IMR-90 (cell line): ENCODE measurements at regions not wholly inside any gene's neighbourhood (a gene's known extent, or its start where the extent isn't known, plus 50 kb on each side); places are given as distances from the start of the nearest gene placed in this dataset.

Experiments used
- ATAC-seq: fragments of 200-7000 bp; cut with Tn5 transposase; 2 replicates; pipeline ENCODE4 v1.9.1; 2020; ENCODE audit warnings: low read depth, mild to moderate bottlenecking, moderate library complexity
- BruUV-seq: library from RNA; stranded (reverse); fragments of 400-500 nt; replicated peaks from 2 replicates; lab custom pipeline; 2021; lab: Mats Ljungman, UMichigan
- CTCF ChIA-PET: fragments of 300-600 bp; formaldehyde crosslinking; extraction: SDS; loops from one replicate; lab custom pipeline; 2021; ENCODE audit warnings: antibody characterized with exemption; lab: Yijun Ruan, JAX
- POLR2A ChIA-PET: fragments of 300-600 bp; sonication (Branson Sonifier 250); formaldehyde crosslinking; loops from one replicate; lab custom pipeline; 2022; ENCODE audit warnings: antibody characterized with exemption; ENCODE audit not compliant: unreplicated experiment; lab: Charles Lee
- DNase-seq: peaks from one replicate; pipeline ENCODE4 v3.0.0; 2013
- H2AFZ ChIP-seq: replicated peaks from 2 replicates; pipeline ENCODE3; 2013; ENCODE audit warnings: low read length, mild to moderate bottlenecking; ENCODE audit not compliant: poor library complexity
- H2AK5ac ChIP-seq: 2 replicates; pipeline ENCODE4 v1.6.1; 2013; ENCODE audit warnings: low read depth, low read length, inconsistent platforms
- H2AK9ac ChIP-seq: replicated peaks from 2 replicates; pipeline ENCODE3; 2013; ENCODE audit warnings: mild to moderate bottlenecking, low read depth, low read length, moderate library complexity; ENCODE audit not compliant: poor library complexity
- H2BK120ac ChIP-seq: 2 replicates; pipeline ENCODE4 v1.6.1; 2013; ENCODE audit warnings: low read depth, low read length, inconsistent platforms
- H2BK15ac ChIP-seq: 3 replicates; pipeline ENCODE4 v1.6.1; 2013; ENCODE audit warnings: low read depth, low read length, inconsistent platforms
- H2BK20ac ChIP-seq: 2 replicates; pipeline ENCODE4 v1.6.1; 2013; ENCODE audit warnings: low read depth, mild to moderate bottlenecking, inconsistent platforms, low read length, moderate library complexity
- H2BK5ac ChIP-seq: 2 replicates; pipeline ENCODE4 v1.6.1; 2013; ENCODE audit warnings: mild to moderate bottlenecking, low read depth, low read length, inconsistent platforms; ENCODE audit not compliant: poor library complexity, severe bottlenecking
- H3K14ac ChIP-seq: replicated peaks from 2 replicates; pipeline ENCODE4 v1.6.1; 2013; ENCODE audit warnings: low read depth, low read length, inconsistent platforms
- H3K18ac ChIP-seq: 2 replicates; pipeline ENCODE4 v1.6.1; 2013; ENCODE audit warnings: low read depth, low read length, control low read depth
- H3K23ac ChIP-seq: 2 replicates; pipeline ENCODE4 v1.6.1; 2013; ENCODE audit warnings: low read depth, low read length, inconsistent platforms
- H3K27ac ChIP-seq: 2 replicates; pipeline ENCODE4 v1.5.1; 2013; ENCODE audit warnings: mild to moderate bottlenecking, control low read depth, low read length; ENCODE audit not compliant: insufficient read depth
- H3K27me3 ChIP-seq: 2 replicates; pipeline ENCODE4 v1.6.1; 2013; ENCODE audit warnings: low read length; ENCODE audit not compliant: control insufficient read depth, insufficient read depth
- H3K36me3 ChIP-seq: 2 replicates; pipeline ENCODE4 v1.6.1; 2013; ENCODE audit warnings: low read length, mixed read lengths; ENCODE audit not compliant: control insufficient read depth, insufficient read depth
- H3K4ac ChIP-seq: 2 replicates; pipeline ENCODE4 v1.6.1; 2013; ENCODE audit warnings: low read depth, low read length, inconsistent platforms
- H3K4me1 ChIP-seq: 2 replicates; pipeline ENCODE4 v1.6.1; 2013; ENCODE audit warnings: low read length, mixed read lengths; ENCODE audit not compliant: control insufficient read depth, insufficient read depth
- H3K4me2 ChIP-seq: 2 replicates; pipeline ENCODE4 v1.6.1; 2013; ENCODE audit warnings: low read depth, mild to moderate bottlenecking, control low read depth, low read length, moderate library complexity
- H3K4me3 ChIP-seq: 2 replicates; pipeline ENCODE4 v1.5.1; 2013; ENCODE audit warnings: low read depth, mild to moderate bottlenecking, control low read depth, low read length, moderate library complexity; ENCODE audit not compliant: insufficient read depth
- H3K56ac ChIP-seq: 2 replicates; pipeline ENCODE4 v1.6.1; 2013; ENCODE audit warnings: low read length, inconsistent platforms; ENCODE audit not compliant: insufficient read depth; ENCODE audit errors: extremely low read depth
- H3K79me1 ChIP-seq, 2 experiments: 2 replicates each; pipeline ENCODE4 v1.6.1; 2013; ENCODE audit warnings: low read length in 2 of 2, inconsistent platforms in 1 of 2, low read depth in 1 of 2
- H3K9ac ChIP-seq: 2 replicates; pipeline ENCODE4 v1.6.1; 2013; ENCODE audit warnings: low read depth, low read length, control low read depth
- H3K9me1 ChIP-seq: 2 replicates; pipeline ENCODE4 v1.6.1; 2013; ENCODE audit warnings: low read length, inconsistent platforms; ENCODE audit not compliant: insufficient read depth
- H3K9me3 ChIP-seq: 2 replicates; pipeline ENCODE4 v1.6.1; 2013; ENCODE audit warnings: low read length; ENCODE audit not compliant: control insufficient read depth, insufficient read depth
- H4K20me1 ChIP-seq: 2 replicates; pipeline ENCODE4 v1.6.1; 2013; ENCODE audit warnings: low read length, inconsistent platforms; ENCODE audit not compliant: insufficient read depth
- H4K5ac ChIP-seq: 2 replicates; pipeline ENCODE4 v1.6.1; 2013; ENCODE audit warnings: mild to moderate bottlenecking, low read depth, low read length, control low read depth
- H4K8ac ChIP-seq, 2 experiments: 2 replicates each; pipeline ENCODE4 v1.6.1; 2013; ENCODE audit warnings: low read depth in 2 of 2, low read length in 2 of 2, control low read depth in 1 of 2, inconsistent platforms in 1 of 2
- H4K91ac ChIP-seq: 2 replicates; pipeline ENCODE4 v1.6.1; 2013; ENCODE audit warnings: low read depth, low read length, inconsistent platforms; ENCODE audit not compliant: insufficient read depth
- BHLHE40 ChIP-seq: fragments of 150-350 bp; IDR thresholded peaks from 2 replicates; pipeline ENCODE4 v1.6.1; 2016; ENCODE audit warnings: mild to moderate bottlenecking, low read depth, low read length
- CEBPB ChIP-seq: IDR thresholded peaks from 2 replicates; pipeline ENCODE4 v1.6.1; 2012; ENCODE audit warnings: low read depth, low read length, improper control_type of control experiment
- CHD1 ChIP-seq: IDR thresholded peaks from 2 replicates; pipeline ENCODE4 v1.6.1; 2012; ENCODE audit warnings: low read depth, low read length, improper control_type of control experiment
- CTCF ChIP-seq: conservative IDR thresholded peaks from 2 replicates; pipeline ENCODE4 v1.5.1; 2012; ENCODE audit warnings: mild to moderate bottlenecking, low read depth, low read length, improper control_type of control experiment
- FOS ChIP-seq: fragments of 150-350 bp; IDR thresholded peaks from 2 replicates; pipeline ENCODE4 v1.6.1; 2016; ENCODE audit warnings: low read depth, low read length
- MAFK ChIP-seq: IDR thresholded peaks from 2 replicates; pipeline ENCODE4 v1.6.1; 2012; ENCODE audit warnings: low read depth, low read length, improper control_type of control experiment
- MAZ ChIP-seq: IDR thresholded peaks from 2 replicates; pipeline ENCODE4 v1.6.1; 2012; ENCODE audit warnings: low read depth, mild to moderate bottlenecking, low read length, improper control_type of control experiment, moderate library complexity, borderline replicate concordance
- MXI1 ChIP-seq: IDR thresholded peaks from 2 replicates; pipeline ENCODE4 v1.6.1; 2012; ENCODE audit warnings: low read depth, mild to moderate bottlenecking, low read length, moderate library complexity, borderline replicate concordance
- NFE2L2 ChIP-seq: fragments of 150-350 bp; IDR thresholded peaks from 2 replicates; pipeline ENCODE4 v1.6.1; 2016; ENCODE audit warnings: low read depth, mild to moderate bottlenecking, low read length
- POLR2A ChIP-seq: IDR thresholded peaks from 2 replicates; pipeline ENCODE4 v1.6.1; 2012; ENCODE audit warnings: mild to moderate bottlenecking, low read depth, low read length
- RAD21 ChIP-seq: IDR thresholded peaks from 2 replicates; pipeline ENCODE4 v1.6.1; 2012; ENCODE audit warnings: low read length, improper control_type of control experiment
- RCOR1 ChIP-seq: IDR thresholded peaks from 2 replicates; pipeline ENCODE4 v1.6.1; 2012; ENCODE audit warnings: mild to moderate bottlenecking, low read length, improper control_type of control experiment; ENCODE audit not compliant: insufficient replicate concordance
- RFX5 ChIP-seq: IDR thresholded peaks from 2 replicates; pipeline ENCODE4 v1.8.0; 2012; ENCODE audit warnings: low read depth, mild to moderate bottlenecking, low read length, moderate library complexity
- SMC3 ChIP-seq: fragments of 150-350 bp; IDR thresholded peaks from 2 replicates; pipeline ENCODE4 v1.6.1; 2016; ENCODE audit warnings: low read depth, mild to moderate bottlenecking, antibody characterized with exemption, low read length, moderate library complexity
- WGBS, 2 experiments: methylation state at CpG; one replicate each; pipeline versions ENCODE4 v1.1.5 to v1.1.7; 2013; ENCODE audit warnings: missing lambda C conversion rate in 2 of 2; ENCODE audit not compliant: insufficient read length in 1 of 2; ENCODE audit errors: extremely low coverage in 2 of 2; 5-methylcytosine and 5-hydroxymethylcytosine counted together
- dilution Hi-C: fragments of 300-500 bp; cut with HindIII; formaldehyde crosslinking; loops from one replicate; pipeline ENCODE4 v1.14.3; 2018; ENCODE audit warnings: low sequenced_read_pairs; ENCODE audit not compliant: unreplicated experiment
- in situ Hi-C: fragments of 300-500 bp; cut with MboI; formaldehyde crosslinking; loops from 3 replicates; pipeline ENCODE4 v1.14.3; 2019; ENCODE audit warnings: low sequenced_read_pairs, inconsistent platforms, mixed read lengths
- intact Hi-C: fragments of 100-400 bp; cut with micrococcal nuclease; formaldehyde crosslinking; loops from 2 replicates; pipeline ENCODE4 v1.10.0; 2022
- TF ChIP-seq, protein P1 (sequence below): fragments of 150-350 bp; IDR thresholded peaks from 2 replicates; pipeline ENCODE4 v1.6.1; 2017; ENCODE audit warnings: mild to moderate bottlenecking, antibody characterized with exemption, low read length, low read depth
- TF ChIP-seq, protein P2 (sequence below): fragments of 150-350 bp; IDR thresholded peaks from 2 replicates; pipeline ENCODE4 v1.6.1; 2016; ENCODE audit warnings: low read depth, mild to moderate bottlenecking, low read length, moderate library complexity, borderline replicate concordance

DNA sequence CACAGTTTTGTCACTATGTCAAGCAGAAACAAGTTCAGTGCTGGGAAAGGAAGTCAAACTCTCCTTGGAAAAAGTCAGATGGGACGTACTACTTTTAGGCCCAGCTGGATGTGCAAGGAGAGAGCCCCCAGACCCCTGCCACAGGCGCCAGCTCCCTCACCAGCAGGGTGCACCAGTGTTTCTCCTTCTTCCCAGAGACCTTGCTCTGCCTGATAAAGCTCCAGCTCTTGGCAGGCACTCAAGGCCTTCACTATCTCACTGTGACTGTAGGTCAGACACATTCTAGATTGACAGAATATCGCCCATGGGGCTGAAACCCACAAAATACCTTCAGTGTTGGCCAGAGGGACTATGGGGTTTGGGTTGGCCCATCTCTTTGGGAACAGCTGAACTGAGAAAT is 54.8 kb upstream of the CHRNB4 start:
- no peak overlapping the region for H3K18ac ChIP-seq
- no CpG with 5 or more reads among the region's 3 CpGs for WGBS, 2 experiments
- peaks cover 13% of the 10 kb centered on the region for H3K27me3 ChIP-seq
- TF ChIP-seq BHLHE40 (no peak), RCOR1 (no peak), MAZ (no peak), RAD21 (no peak), CHD1 (no peak), MXI1 (no peak), SMC3 (no peak), RFX5 (no peak), FOS (no peak), POLR2A (no peak), NFE2L2 (no peak), MAFK (no peak), CEBPB (no peak), CTCF (no peak)
- TF ChIP-seq, protein P1, sequence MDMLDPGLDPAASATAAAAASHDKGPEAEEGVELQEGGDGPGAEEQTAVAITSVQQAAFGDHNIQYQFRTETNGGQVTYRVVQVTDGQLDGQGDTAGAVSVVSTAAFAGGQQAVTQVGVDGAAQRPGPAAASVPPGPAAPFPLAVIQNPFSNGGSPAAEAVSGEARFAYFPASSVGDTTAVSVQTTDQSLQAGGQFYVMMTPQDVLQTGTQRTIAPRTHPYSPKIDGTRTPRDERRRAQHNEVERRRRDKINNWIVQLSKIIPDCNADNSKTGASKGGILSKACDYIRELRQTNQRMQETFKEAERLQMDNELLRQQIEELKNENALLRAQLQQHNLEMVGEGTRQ = no peak
- TF ChIP-seq, protein P2, sequence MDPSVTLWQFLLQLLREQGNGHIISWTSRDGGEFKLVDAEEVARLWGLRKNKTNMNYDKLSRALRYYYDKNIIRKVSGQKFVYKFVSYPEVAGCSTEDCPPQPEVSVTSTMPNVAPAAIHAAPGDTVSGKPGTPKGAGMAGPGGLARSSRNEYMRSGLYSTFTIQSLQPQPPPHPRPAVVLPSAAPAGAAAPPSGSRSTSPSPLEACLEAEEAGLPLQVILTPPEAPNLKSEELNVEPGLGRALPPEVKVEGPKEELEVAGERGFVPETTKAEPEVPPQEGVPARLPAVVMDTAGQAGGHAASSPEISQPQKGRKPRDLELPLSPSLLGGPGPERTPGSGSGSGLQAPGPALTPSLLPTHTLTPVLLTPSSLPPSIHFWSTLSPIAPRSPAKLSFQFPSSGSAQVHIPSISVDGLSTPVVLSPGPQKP = no peak
- H3K14ac ChIP-seq = no peak overlapping the region
- H2BK5ac ChIP-seq = no peak overlapping the region
- no peak overlapping the region for H3K9ac ChIP-seq
- H3K9me3 ChIP-seq = no peaks in the 10 kb centered on the region
- intact Hi-C loops (no loop called here), in situ Hi-C loops (no loop called here), dilution Hi-C loops (no loop called here)
- H4K20me1 ChIP-seq = no peaks in the 10 kb centered on the region
- H3K4me1 ChIP-seq = no peaks in the 10 kb centered on the region
- no peak overlapping the region for H2BK15ac ChIP-seq
- H3K27ac ChIP-seq = no peak overlapping the region
- H2BK120ac ChIP-seq = no peak overlapping the region
- H3K23ac ChIP-seq = no peak overlapping the region
- POLR2A ChIA-PET = no interaction called here
- no peak for DNase-seq
- H2AFZ ChIP-seq = no peak overlapping the region
- no peak overlapping the region for H4K8ac ChIP-seq
- no peaks in the 10 kb centered on the region for H3K9me1 ChIP-seq
- H4K91ac ChIP-seq = no peak overlapping the region
- H4K5ac ChIP-seq = no peak overlapping the region
- CTCF ChIA-PET = no interaction called here
- H2AK9ac ChIP-seq = no peak overlapping the region
- no peaks in the 10 kb centered on the region for H3K36me3 ChIP-seq
- no peak overlapping the region for H2BK20ac ChIP-seq
- H2AK5ac ChIP-seq = no peak overlapping the region
- H3K4ac ChIP-seq = no peak overlapping the region
- ATAC-seq = no peak
- H3K79me1 ChIP-seq = no peaks in the 10 kb centered on the region
- H3K56ac ChIP-seq = no peak overlapping the region
- no peak overlapping the region for H3K4me2 ChIP-seq
- no TSS peak for BruUV-seq
- H3K4me3 ChIP-seq = no peak overlapping the region
